ENCODE measurements at regions not wholly inside any gene's neighbourhood (a gene's known extent, or its start where the extent isn't known, plus 50 kb on each side); places are given as distances from the start of the nearest gene placed in this dataset.

DNA sequence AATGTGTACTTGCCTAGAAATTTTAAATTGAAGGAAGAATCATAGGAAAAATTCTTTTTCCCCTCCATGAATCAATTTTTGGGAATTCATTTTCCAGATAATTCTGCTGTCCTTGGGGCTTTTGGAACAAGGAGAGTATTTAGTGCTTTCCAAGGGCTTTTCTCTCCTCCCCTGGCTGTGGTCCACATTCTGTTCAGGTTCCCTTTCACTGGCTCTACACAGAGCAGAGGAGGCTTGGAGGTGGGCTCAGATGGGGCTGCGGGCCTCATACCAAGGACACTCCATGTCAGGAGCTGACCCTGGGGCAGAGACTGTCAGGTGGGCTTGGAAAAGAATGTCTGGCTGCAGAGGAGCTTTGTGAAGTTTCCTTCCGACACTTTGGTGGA is 128.1 kb downstream of the GADD45G start:
- no peak overlapping the region for H3K18ac ChIP-seq (ENCODE audit: extremely low read depth, low read length)
- H3K79me1 ChIP-seq (ENCODE audit: low read depth, low read length), result peaks cover 3% of the 10 kb centered on the region
- peaks cover 0 to 7% of the 10 kb centered on the region in 2 experiments for H4K20me1 ChIP-seq (replicated peaks in 1 of 2; ENCODE audit: control insufficient read depth in 1 of 2, insufficient read depth in 2 of 2, low read length in 2 of 2)
- H4K8ac ChIP-seq (ENCODE audit: extremely low read depth, insufficient read depth, low read length), result no peak overlapping the region
- H2BK15ac ChIP-seq (ENCODE audit: low read length), result no peak overlapping the region
- no peaks in the 10 kb centered on the region; a peak in 3 of 7 replicates for H3K4me1 ChIP-seq (replicated peaks in 1 of 4; ENCODE audit: control insufficient read depth in 3 of 4, insufficient read depth in 4 of 4, low read length in 3 of 4)
- H3K4ac ChIP-seq (replicated peaks; ENCODE audit: insufficient read length, low read depth, low read length), result no peak overlapping the region
- H2AFZ ChIP-seq (ENCODE audit: low read length), result no peak overlapping the region
- no peak overlapping the region for H4K91ac ChIP-seq (replicated peaks; ENCODE audit: insufficient read length, low read length)
- H3K4me2 ChIP-seq (ENCODE audit: insufficient read depth in 1 of 2, low read depth in 2 of 2, low read length in 2 of 2), result no peak overlapping the region
- no peak overlapping the region for H2BK5ac ChIP-seq (ENCODE audit: low read depth, low read length)
- no peak overlapping the region for H2BK120ac ChIP-seq (replicated peaks; ENCODE audit: low read depth, low read length)
- H4K5ac ChIP-seq (ENCODE audit: insufficient read length, low read depth, low read length), result no peak overlapping the region
- H2BK20ac ChIP-seq (ENCODE audit: low read length), result no peak overlapping the region
- no peak overlapping the region for H3K27ac ChIP-seq (ENCODE audit: low read depth, low read length)
- peaks cover 8% of the 10 kb centered on the region; the same call in 1 of the 2 replicates for H3K23me2 ChIP-seq (ENCODE audit: low read depth, low read length)
- POLR2A ChIA-PET (ENCODE audit: partially characterized antibody), result no interaction called here
- H3K9me3 ChIP-seq (ENCODE audit: insufficient read depth in 2 of 2, low read depth in 1 of 2, low read length in 1 of 2), result no peaks in the 10 kb centered on the region
- no peak overlapping the region for H2BK12ac ChIP-seq (ENCODE audit: low read depth, low read length)
- H3K27me3 ChIP-seq (replicated peaks in 1 of 4; ENCODE audit: control insufficient read depth in 3 of 4, extremely low read depth in 1 of 4, insufficient read depth in 3 of 4, low read length in 3 of 4), result 0 out of 7 replicates have a peak, but pooled peaks cover 0 to 3% (median 0%) of the 10 kb centered on the region in 4 experiments
- H2AK5ac ChIP-seq (ENCODE audit: low read depth, low read length), result no peak overlapping the region
- DNase-seq (ENCODE audit: low read depth in 1 of 2, low spot score in 2 of 2) (no peak), FAIRE-seq (no peak)
- H3K4me3 ChIP-seq (ENCODE audit: extremely low read depth in 1 of 4, insufficient read depth in 2 of 4, low read depth in 3 of 4, low read length in 4 of 4), result no peak overlapping the region
- H3K23ac ChIP-seq (ENCODE audit: insufficient read length), result no peak overlapping the region
- 83% methylated on average over 2 of the region's 2 CpGs; no CpG with 5 or more reads in 1 of the 2 experiments for WGBS, 2 experiments (ENCODE audit: extremely low coverage in 1 of 2, insufficient coverage in 1 of 2, insufficient read length in 1 of 2, insufficient replicate concordance in 2 of 2, low coverage in 1 of 2, low lambda C conversion rate in 2 of 2, missing lambda C conversion rate in 1 of 2)
- no peaks in the 10 kb centered on the region for H3K79me2 ChIP-seq (ENCODE audit: control insufficient read depth in 1 of 2, insufficient read depth in 2 of 2, low read length in 2 of 2)
- H3K14ac ChIP-seq (ENCODE audit: insufficient read length), result no peak overlapping the region
- TF ChIP-seq CTBP2 (IDR thresholded peaks at IDR 0.05; ENCODE audit: borderline replicate concordance, insufficient read depth, insufficient read length, low read length) (no peak), ATF3 (IDR thresholded peaks at IDR 0.05; ENCODE audit: insufficient read depth, low read depth, low read length) (no peak), CHD1 (IDR thresholded peaks at IDR 0.05; ENCODE audit: low read depth, low read length) (no peak), RAD21 (IDR thresholded peaks at IDR 0.05 in 1 of 2, conservative IDR thresholded peaks at IDR 0.05 in 1 of 2; ENCODE audit: low read depth in 2 of 2, low read length in 2 of 2) (no peak)
- no peak overlapping the region for H3K9ac ChIP-seq (replicated peaks in 1 of 4; ENCODE audit: extremely low read depth in 1 of 4, low read depth in 3 of 4, low read length in 3 of 4)
- CTCF ChIA-PET (ENCODE audit: partially characterized antibody), result interaction anchor here (0.7 to 1.7 kb wide), 6 partner anchors 11 to 130 kb away, joined by 3 to 5 read pairs (median 3); no protein-coding TSS in a partner anchor
- no peaks in the 10 kb centered on the region; a peak in 1 of 8 replicates for H3K36me3 ChIP-seq (ENCODE audit: control insufficient read depth in 2 of 4, insufficient read depth in 4 of 4, low read length in 3 of 4)
- no peak overlapping the region for H3K56ac ChIP-seq (replicated peaks; ENCODE audit: insufficient read length, low read depth, low read length)

All from H1 (cell line).